ENCODE measurements at regions not wholly inside any gene's neighbourhood (a gene's known extent, or its start where the extent isn't known, plus 50 kb on each side); places are given as distances from the start of the nearest gene placed in this dataset.

DNA sequence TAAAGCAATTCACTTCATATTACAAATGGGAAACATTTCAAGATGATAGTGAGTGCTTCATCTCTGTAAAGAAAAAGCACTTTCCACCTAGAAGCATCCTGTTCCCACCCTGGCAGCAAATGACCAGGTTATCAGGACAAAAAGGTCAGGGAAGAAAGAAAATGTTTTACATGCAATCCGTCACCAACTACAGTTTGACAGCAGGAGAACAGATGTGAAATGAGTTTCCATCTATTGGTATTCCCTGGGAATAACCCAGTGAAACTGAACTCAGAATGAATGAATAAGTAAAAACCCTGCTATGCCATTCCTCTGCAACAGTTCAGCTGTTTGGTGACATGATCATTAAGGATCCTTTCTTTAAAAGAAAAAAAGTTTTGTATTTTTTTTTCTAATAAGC is 67.6 kb downstream of the HTR1A start:
- TF ChIP-seq, protein P1, sequence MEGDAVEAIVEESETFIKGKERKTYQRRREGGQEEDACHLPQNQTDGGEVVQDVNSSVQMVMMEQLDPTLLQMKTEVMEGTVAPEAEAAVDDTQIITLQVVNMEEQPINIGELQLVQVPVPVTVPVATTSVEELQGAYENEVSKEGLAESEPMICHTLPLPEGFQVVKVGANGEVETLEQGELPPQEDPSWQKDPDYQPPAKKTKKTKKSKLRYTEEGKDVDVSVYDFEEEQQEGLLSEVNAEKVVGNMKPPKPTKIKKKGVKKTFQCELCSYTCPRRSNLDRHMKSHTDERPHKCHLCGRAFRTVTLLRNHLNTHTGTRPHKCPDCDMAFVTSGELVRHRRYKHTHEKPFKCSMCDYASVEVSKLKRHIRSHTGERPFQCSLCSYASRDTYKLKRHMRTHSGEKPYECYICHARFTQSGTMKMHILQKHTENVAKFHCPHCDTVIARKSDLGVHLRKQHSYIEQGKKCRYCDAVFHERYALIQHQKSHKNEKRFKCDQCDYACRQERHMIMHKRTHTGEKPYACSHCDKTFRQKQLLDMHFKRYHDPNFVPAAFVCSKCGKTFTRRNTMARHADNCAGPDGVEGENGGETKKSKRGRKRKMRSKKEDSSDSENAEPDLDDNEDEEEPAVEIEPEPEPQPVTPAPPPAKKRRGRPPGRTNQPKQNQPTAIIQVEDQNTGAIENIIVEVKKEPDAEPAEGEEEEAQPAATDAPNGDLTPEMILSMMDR (IDR thresholded peaks at IDR 0.05): no peak

DNA sequence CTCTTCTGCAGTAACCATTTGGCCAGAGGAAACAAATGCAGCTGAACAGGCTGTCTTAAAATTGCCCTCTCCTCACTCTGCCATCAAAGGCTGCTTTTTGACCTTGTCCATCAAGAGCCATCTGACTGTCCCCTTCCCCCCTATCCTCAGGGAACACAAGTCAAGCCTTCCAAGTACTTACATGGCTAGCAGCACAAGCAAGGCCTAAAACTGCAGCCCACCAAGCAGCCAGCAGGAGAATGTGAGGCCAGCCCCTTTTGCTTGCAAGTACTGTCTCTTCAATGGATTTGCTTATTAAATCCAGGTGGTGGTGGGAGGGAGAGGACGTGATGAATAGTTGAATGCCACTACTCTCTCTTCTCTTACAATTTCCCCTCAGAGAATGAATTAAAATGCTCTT is 83.5 kb downstream of the HTR1A start:
- TF ChIP-seq, protein P1 (IDR thresholded peaks at IDR 0.05): no peak

DNA sequence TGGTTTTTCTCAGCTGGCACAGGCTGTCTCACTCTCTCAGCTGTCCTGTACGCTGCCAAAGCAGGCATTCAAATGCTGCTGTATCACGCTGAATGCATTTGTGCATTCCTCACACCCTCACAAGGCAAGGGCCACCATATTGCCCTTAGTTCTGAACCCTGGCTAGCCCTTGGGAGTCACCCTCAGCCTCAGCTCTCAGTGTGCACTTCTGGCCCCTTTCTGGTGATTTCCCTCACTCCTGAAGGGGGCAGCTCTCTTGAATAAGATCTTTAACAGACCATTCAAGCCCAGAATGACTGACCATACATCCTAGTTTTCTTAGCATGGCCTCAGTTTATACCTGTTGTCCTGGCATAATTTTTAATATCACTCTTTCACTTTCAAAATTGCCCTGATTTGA is 84.3 kb downstream of the HTR1A start:
- TF ChIP-seq, protein P1 (IDR thresholded peaks at IDR 0.05): no peak

DNA sequence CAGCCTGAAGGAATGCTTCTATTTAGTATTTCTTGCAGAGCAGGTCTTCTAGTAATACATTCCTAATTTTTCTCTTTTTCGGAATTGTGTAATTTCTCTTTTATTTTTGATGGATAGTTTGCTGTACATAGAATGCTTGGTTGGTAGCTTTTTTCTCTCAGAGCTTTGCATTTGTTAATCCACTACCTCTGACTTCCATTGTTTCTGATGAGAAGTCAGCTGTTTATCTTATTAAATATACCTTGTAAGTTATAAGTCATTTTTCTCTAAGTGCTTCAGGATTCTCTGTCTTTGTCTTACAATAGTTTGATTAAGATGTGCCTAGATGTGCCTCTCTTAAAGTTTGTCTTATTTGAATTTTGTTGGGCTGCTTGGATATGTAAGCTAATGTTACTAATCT is 101.9 kb downstream of the HTR1A start:
- TF ChIP-seq, protein P1 (IDR thresholded peaks at IDR 0.05): no peak

DNA sequence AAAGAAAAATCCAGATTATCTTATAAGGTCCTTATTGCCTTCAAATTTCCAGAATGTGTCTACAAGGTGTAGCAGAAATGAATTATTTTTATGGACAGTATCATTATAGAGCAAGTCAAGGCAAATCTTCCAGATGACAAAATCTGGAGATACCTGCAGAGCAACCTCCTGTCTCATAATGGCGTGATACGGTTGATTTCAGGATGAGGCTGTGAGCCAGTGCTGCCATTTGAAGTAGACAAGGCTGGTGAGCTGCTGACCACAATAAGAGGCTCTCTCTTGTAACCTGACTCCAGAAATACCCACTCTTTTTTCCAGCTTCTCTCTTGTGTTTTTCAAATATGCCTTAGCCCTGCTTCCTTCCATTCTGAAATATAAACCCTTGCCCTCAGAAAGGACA is 108.2 kb downstream of the HTR1A start:
- TF ChIP-seq, protein P1 (IDR thresholded peaks at IDR 0.05): no peak

DNA sequence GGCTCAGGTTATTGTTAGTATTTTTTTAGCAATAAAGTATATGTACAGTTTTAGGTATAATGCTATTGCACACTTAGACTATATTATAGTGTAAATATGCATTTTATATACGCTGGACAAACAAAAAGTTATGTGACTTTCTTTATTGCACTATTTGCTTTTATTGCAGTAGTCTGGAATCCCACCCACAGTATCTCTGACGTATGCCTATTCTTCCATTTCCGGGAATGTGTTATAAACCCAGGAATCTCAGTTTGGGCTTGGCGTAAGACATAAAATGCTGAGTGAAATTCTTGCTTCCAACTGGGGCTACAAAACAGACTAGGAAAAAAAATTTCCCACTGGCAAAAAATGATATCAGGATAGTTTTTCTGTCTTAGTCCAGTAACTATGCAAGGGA is 119.1 kb downstream of the HTR1A start:
- TF ChIP-seq, protein P1 (IDR thresholded peaks at IDR 0.05): no peak

DNA sequence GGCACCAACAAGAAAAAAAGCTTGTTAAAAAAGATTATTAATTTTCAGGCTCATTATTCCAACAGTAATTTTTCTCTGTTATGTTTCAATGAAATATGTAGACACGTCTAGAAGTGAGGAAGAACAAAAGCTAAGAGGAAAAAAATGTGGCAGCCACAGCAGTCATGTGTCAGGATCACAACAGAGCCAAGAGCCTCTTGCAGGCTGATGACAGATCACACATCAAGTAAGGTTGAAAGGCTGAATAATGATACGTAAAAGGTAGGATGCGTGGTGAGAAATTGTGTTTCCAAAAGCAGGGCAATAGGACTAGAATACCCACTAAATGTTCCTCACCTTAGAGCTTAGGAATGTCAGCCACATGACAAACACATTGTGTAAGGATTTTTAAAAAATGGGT is 124.8 kb downstream of the HTR1A start:
- TF ChIP-seq, protein P1 (IDR thresholded peaks at IDR 0.05): no peak

DNA sequence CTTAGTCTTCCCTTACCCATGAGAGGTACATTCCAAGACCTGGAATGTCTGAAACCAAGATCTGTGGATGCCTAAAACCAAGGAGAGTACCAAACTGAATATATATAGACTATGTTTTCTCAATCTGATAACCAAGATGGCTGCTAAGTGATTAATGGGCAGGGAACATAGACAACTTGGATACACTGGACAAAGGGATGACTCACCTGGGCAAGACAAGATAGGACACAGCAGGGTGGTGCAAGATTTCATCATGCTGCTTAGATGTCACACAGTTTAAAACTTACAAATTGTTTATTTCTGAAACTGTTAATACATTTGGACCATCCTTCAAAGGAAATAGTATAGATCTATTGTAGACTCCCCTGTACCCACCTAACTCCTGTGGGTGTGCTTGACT is 130.9 kb downstream of the HTR1A start:
- TF ChIP-seq, protein P1 (IDR thresholded peaks at IDR 0.05): no peak

Measured in LNCAP (cell line).